ENCODE measurements at regions not wholly inside any gene's neighbourhood (a gene's known extent, or its start where the extent isn't known, plus 50 kb on each side); places are given as distances from the start of the nearest gene placed in this dataset.
A peak's percentile ranks its signal among the peaks of the same experiment; 100 is the strongest.

DNA sequence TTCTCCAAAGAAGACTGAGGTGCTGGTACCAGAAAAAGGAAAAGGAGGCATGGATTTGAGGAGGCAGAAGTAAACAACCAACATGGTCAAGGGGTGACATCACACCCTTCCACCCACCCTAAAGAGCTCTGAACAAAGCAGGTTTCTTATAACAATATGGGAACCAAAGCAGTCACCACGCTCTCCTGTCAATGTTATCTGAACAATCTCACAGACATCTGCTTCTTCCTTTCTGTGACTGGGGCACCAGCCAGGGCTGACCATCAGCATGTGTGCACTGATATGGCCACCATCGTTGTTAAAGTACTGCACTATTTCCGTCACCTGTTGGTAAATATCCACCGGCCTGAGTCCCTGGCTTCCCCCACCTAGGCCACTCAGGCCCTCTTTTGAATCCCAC is 252.9 kb downstream of the SHQ1 start:
- Mint-ChIP-seq H3K4me1 (no peaks in the 10 kb centered on the region), H3K4me3 (no peak overlapping the region), H3K36me3 (no peaks in the 10 kb centered on the region), H3K27ac (no peak overlapping the region), H3K9me3 (no peaks in the 10 kb centered on the region)
- no peak for ATAC-seq
- DNase-seq (ENCODE audit: low spot score in 2 of 2), result no peak

DNA sequence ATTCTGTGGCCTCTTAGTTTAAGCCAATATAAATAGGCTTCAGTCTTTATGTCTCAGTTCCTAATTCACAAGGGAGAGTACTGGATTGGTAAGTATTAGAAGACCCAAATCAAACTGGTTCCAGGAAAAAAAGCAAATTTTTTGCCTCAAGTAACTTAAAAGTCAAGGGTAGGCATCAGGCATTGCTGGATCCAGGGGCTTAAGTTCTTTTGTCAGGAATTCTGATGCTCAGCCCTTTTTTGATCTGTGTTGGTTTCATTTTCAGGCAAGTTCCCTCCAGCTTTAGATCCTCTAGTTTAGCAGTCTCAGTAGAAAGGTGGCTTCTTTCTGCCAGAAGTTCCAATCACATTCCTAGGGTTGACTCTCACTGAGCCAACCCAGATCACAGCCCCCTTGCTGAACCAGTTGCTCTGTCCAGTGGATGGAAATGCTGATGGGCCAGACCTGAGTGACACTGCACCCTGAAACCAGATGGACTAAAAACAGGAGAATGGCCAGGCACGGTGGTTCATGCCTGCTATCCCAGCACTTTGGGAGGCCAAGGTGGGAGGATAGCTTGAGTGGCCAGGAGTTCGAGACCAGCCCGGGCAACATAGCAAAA is 253.5 kb downstream of the SHQ1 start:
- H3K4me3 Mint-ChIP-seq, result no peak overlapping the region
- no peak for DNase-seq (ENCODE audit: low spot score in 2 of 2)

DNA sequence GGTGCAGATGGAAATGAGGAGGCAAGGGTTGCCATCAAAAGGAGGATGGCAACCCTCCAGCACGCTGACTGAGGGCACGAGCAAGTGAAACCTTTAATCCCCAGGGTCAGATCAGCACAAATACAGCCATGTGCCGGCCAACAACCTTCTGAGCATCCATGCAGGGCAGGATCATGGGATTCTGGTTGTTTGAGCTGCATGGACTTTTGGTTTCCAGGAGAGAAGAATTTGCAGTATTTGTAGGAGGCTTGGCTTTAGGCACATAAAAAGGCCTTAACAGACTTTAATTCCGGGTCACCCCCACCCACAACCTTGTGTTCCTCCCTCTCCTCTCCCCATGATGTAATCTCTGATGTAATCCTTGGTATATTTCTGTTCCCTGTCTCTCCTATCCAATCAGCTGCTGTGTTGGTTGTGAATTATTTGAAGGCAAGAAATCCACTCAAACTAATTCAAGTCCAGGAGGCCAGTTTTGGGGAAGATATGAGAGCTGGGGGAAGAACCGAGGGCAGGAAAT is 254.3 kb downstream of the SHQ1 start:
- H3K4me3 Mint-ChIP-seq, result no peak overlapping the region
- no peaks in the 10 kb centered on the region for H3K36me3 Mint-ChIP-seq
- no peaks in the 10 kb centered on the region for H3K4me1 Mint-ChIP-seq
- no peak for DNase-seq (ENCODE audit: low spot score in 2 of 2)
- no peak overlapping the region for H3K27ac Mint-ChIP-seq
- no peak for ATAC-seq
- no peaks in the 10 kb centered on the region for H3K9me3 Mint-ChIP-seq

More for the DNA sequence above, 253.5 kb downstream of the SHQ1 start:
- no peaks in the 10 kb centered on the region for H3K9me3 Mint-ChIP-seq
- H3K4me1 Mint-ChIP-seq, result no peaks in the 10 kb centered on the region
- H3K36me3 Mint-ChIP-seq, result no peaks in the 10 kb centered on the region
- no peak for ATAC-seq
- H3K27ac Mint-ChIP-seq, result no peak overlapping the region

- H3K4me3 Mint-ChIP-seq, result no peak overlapping the region
- DNase-seq (ENCODE audit: low spot score in 2 of 2), result no peak
- H3K36me3 Mint-ChIP-seq, result no peaks in the 10 kb centered on the region
- H3K27ac Mint-ChIP-seq, result no peak overlapping the region
- ATAC-seq, result no peak
- H3K9me3 Mint-ChIP-seq, result no peaks in the 10 kb centered on the region
- H3K4me1 Mint-ChIP-seq, result no peaks in the 10 kb centered on the region
Measured at GRCh38 chr3:72591522-72592421, 256.5 kb downstream of the SHQ1 start.

DNA sequence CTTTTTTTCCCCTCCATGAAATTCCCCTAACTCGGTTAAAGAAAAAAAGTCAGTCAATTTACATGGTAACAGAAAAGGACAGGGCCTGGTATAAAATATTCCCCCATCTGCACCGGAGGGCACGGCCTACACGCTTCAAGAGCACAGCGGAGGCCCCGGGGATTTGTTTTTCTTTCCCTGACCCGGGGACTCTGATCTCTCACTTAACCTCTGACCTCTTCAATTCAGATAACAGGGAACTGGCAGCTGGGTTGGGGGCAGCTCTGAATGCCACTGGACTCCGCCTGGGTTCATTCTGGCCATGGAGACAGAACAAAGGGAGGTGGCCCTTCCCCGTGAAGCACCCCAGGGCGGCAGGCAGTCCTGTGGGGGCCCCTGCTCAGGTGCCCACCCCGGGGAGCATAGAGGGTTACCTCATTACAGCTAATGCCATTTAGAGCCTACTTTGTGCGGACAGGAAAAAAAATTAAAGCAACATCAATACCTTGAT is 257.5 kb downstream of the SHQ1 start:
- H3K27ac Mint-ChIP-seq, result no peak overlapping the region
- H3K4me3 Mint-ChIP-seq, result no peak overlapping the region
- no peaks in the 10 kb centered on the region for H3K4me1 Mint-ChIP-seq
- no peak for ATAC-seq
- H3K9me3 Mint-ChIP-seq, result no peaks in the 10 kb centered on the region
- DNase-seq (ENCODE audit: low spot score in 2 of 2), result no peak
- H3K36me3 Mint-ChIP-seq, result no peaks in the 10 kb centered on the region

DNA sequence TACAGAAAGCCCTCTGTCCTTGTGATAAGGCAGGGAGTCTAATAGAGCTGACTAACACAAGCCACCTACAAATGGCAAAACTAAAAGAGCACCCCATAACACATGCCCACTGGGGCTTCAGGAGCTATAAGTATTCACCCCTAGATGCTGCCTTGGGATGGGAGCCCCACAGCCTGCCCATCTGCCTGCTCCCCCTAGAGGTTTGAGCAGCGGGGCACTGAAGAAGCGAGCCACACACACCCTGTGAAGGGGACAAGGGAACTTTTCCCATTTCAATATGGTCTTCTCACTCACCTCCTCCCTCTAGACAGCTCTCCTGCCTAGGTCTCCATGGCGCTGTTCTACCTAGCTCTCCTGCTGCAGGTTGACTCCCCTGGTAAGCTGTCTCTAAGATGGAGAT is 261.0 kb downstream of the SHQ1 start:
- Mint-ChIP-seq H3K27ac (no peak overlapping the region), H3K36me3 (no peaks in the 10 kb centered on the region), H3K4me3 (no peak overlapping the region), H3K9me3 (no peaks in the 10 kb centered on the region), H3K4me1 (peaks cover 3% of the 10 kb centered on the region)
- no peak for ATAC-seq
- DNase-seq (ENCODE audit: low spot score in 2 of 2), result no peak

DNA sequence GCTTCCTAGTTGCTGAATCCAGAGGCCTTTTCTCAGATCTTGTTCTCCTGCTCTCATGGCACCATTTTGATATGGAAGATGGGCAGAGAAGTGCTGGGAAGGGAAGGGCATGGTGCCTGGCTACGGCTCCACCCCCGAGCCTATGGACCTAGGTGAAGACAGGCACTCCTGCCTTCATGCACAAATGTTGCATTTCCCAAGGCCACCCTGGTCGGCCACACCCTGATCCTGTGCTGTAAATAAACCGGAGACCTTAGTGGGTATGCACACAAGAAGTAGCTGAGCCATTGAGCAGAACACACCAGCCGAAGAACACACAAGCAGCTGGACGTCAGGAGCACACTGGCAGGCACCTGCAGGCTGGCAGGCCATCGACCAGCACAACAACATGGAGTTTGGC is 261.6 kb downstream of the SHQ1 start:
- no peak overlapping the region for H3K27ac Mint-ChIP-seq
- H3K9me3 Mint-ChIP-seq, result no peaks in the 10 kb centered on the region
- H3K36me3 Mint-ChIP-seq, result no peaks in the 10 kb centered on the region
- ATAC-seq, result no peak
- DNase-seq (ENCODE audit: low spot score in 2 of 2), result no peak
- no peak overlapping the region for H3K4me3 Mint-ChIP-seq
- H3K4me1 Mint-ChIP-seq, result peaks cover 5% of the 10 kb centered on the region

DNA sequence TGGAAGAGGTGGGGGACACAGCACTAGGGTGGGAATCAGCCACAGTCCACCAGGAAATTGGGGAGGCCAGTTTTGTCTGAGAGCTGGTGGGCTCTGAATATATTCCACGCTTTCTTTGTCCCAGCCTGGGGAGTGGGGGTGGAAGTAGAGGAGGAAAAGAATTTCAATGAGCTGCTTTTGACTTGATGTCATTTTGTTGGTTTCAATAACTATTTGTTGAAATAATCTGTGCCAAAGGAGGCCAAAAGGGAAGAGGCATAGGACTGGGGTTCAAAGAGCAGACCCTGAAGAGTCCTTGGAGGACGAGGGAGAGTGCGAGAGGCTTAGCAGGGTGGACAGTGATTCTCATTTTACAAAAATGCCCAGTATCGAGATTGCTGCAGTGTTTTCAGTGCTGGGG is 262.3 kb downstream of the SHQ1 start:
- Mint-ChIP-seq H3K36me3 (no peaks in the 10 kb centered on the region), H3K4me1 (peaks cover 5% of the 10 kb centered on the region), H3K9me3 (no peaks in the 10 kb centered on the region), H3K27ac (no peak overlapping the region), H3K4me3 (no peak overlapping the region)
- ATAC-seq, result no peak
- DNase-seq (ENCODE audit: low spot score in 2 of 2), result no peak

GRCh38 chr3:72584262-72584661 is 264.0 kb downstream of the SHQ1 start:
- Mint-ChIP-seq H3K4me3 (no peak overlapping the region), H3K9me3 (no peaks in the 10 kb centered on the region), H3K27ac (no peak overlapping the region), H3K4me1 (peaks cover 5% of the 10 kb centered on the region), H3K36me3 (no peaks in the 10 kb centered on the region)
- DNase-seq (ENCODE audit: low spot score in 2 of 2), result no peak
- ATAC-seq, result no peak

GRCh38 chr3:72582963-72583362 is 265.3 kb downstream of the SHQ1 start:
- no peaks in the 10 kb centered on the region for H3K9me3 Mint-ChIP-seq
- H3K4me3 Mint-ChIP-seq, result no peak overlapping the region
- ATAC-seq (no peak), DNase-seq (ENCODE audit: low spot score in 2 of 2) (no peak)
- H3K4me1 Mint-ChIP-seq, result peaks cover 5% of the 10 kb centered on the region
- no peak overlapping the region for H3K27ac Mint-ChIP-seq
- no peaks in the 10 kb centered on the region for H3K36me3 Mint-ChIP-seq

- DNase-seq (ENCODE audit: low spot score in 2 of 2), result no peak
- Mint-ChIP-seq H3K9me3 (no peaks in the 10 kb centered on the region), H3K4me1 (peaks cover 5% of the 10 kb centered on the region), H3K4me3 (no peak overlapping the region), H3K27ac (no peak overlapping the region), H3K36me3 (no peaks in the 10 kb centered on the region)
- ATAC-seq, result peak; percentile 84
Measured at GRCh38 chr3:72582211-72582878, 265.9 kb downstream of the SHQ1 start.

DNA sequence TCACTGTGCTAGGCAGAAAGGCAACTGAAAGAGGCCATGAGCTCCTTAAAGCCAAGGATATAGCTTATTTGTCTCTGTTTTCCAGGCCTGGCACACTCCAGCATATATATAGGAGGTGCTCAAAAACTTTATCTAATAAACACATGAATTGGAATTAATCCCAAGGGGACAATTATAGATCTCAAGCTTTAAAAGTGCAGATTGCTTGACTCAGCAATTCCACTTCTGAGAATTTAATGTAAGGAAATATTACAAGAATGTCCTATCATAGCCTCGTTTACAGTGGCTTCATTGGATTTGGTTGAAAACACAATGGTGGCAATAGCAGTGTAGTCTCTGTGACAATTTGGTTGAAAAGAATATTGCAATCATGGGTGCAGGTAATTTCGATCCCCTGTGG is 267.3 kb downstream of the SHQ1 start:
- Mint-ChIP-seq H3K27ac (no peak overlapping the region), H3K4me1 (peaks cover 5% of the 10 kb centered on the region), H3K36me3 (no peaks in the 10 kb centered on the region), H3K9me3 (no peaks in the 10 kb centered on the region), H3K4me3 (no peak overlapping the region)
- DNase-seq (ENCODE audit: low spot score in 2 of 2) (no peak), ATAC-seq (no peak)

GRCh38 chr3:72580246-72580756 is 267.9 kb downstream of the SHQ1 start:
- Mint-ChIP-seq H3K4me3 (no peak overlapping the region), H3K27ac (no peak overlapping the region), H3K9me3 (no peaks in the 10 kb centered on the region), H3K4me1 (peaks cover 5% of the 10 kb centered on the region), H3K36me3 (no peaks in the 10 kb centered on the region)
- ATAC-seq (no peak), DNase-seq (ENCODE audit: low spot score in 2 of 2) (no peak)

GRCh38 chr3:72579581-72580245 is 268.5 kb downstream of the SHQ1 start:
- no peak for DNase-seq (ENCODE audit: low spot score in 2 of 2)
- no peak for ATAC-seq
- Mint-ChIP-seq H3K4me3 (no peak overlapping the region), H3K4me1 (peaks cover 5% of the 10 kb centered on the region), H3K9me3 (no peaks in the 10 kb centered on the region), H3K36me3 (no peaks in the 10 kb centered on the region), H3K27ac (no peak overlapping the region)

DNA sequence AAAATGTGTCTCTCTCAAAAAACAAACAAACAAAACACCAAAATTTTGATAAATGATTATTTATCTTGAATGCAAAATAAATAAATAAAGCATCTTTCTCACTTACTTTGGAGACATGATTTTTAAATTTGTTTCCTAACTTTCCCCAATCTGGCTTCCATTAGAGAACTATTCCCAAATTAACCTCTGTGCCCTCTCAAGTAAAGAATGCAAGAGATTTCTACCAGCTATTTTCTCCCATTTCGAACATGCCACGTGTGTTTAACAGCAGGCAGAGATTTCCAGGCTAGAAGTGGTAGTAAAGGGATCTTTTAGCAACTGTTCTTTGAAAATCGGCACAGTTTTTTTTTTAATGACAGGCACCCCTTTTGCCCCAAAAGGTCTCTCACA is 269.1 kb downstream of the SHQ1 start:
- H3K4me1 Mint-ChIP-seq, result peaks cover 5% of the 10 kb centered on the region
- no peak overlapping the region for H3K27ac Mint-ChIP-seq
- ATAC-seq (no peak), DNase-seq (ENCODE audit: low spot score in 2 of 2) (no peak)
- H3K36me3 Mint-ChIP-seq, result no peaks in the 10 kb centered on the region
- H3K9me3 Mint-ChIP-seq, result no peaks in the 10 kb centered on the region
- H3K4me3 Mint-ChIP-seq, result no peak overlapping the region
